Endothelial cell of umbilical vein (primary cell): ENCODE measurements at regions not wholly inside any gene's neighbourhood (a gene's known extent, or its start where the extent isn't known, plus 50 kb on each side); places are given as distances from the start of the nearest gene placed in this dataset.

Source experiments
- BruUV-seq: library from RNA; stranded (reverse); fragments of 400-500 nt; replicated peaks from 2 replicates; lab custom pipeline; 2021; lab: Mats Ljungman, UMichigan
- CTCF ChIA-PET: fragments of 300-600, 350-600 bp; sonication (Branson Sonifier 250); formaldehyde crosslinking; loops from one replicate; lab custom pipeline; 2021; ENCODE audit warnings: antibody characterized with exemption, inconsistent platforms; lab: Charles Lee
- POLR2A ChIA-PET: fragments of 300-600, 350-600 bp; sonication (Branson Sonifier 250); formaldehyde crosslinking; loops from one replicate; lab custom pipeline; 2021; ENCODE audit warnings: antibody characterized with exemption, inconsistent platforms; lab: Charles Lee
- DNase-seq: peaks from one replicate; pipeline ENCODE4 v3.0.0-alpha.2; 2011; ENCODE audit warnings: low read depth, low spot score
- FAIRE-seq: peaks from 2 replicates; lab custom pipeline; 2011; peaks lifted over from hg19 to GRCh38; lab: Jason Lieb, UNC
- H2AFZ ChIP-seq: 2 replicates; pipeline ENCODE4 v1.6.0; 2012; ENCODE audit warnings: low read depth, low read length, control low read depth, inconsistent platforms
- H3K27ac ChIP-seq: 2 replicates; pipeline ENCODE4 v1.5.1; 2011; ENCODE audit warnings: low read depth, mild to moderate bottlenecking, control low read depth, low read length, moderate library complexity; ENCODE audit not compliant: insufficient read depth
- H3K27me3 ChIP-seq, 2 experiments: 2 replicates each; pipeline versions ENCODE4 v1.6.0 to v1.6.1; 2011; ENCODE audit warnings: low read length in 2 of 2, mixed read lengths in 1 of 2; ENCODE audit not compliant: control insufficient read depth in 2 of 2, insufficient read depth in 2 of 2
- H3K36me3 ChIP-seq, 2 experiments: 2 replicates in 1 of 2; 3 replicates in 1 of 2; pipeline ENCODE4 v1.5.1; 2011; ENCODE audit warnings: low read length in 2 of 2, mild to moderate bottlenecking in 1 of 2, moderate library complexity in 1 of 2; ENCODE audit not compliant: control insufficient read depth in 2 of 2, insufficient read depth in 2 of 2; ENCODE audit errors: extremely low read depth in 1 of 2
- H3K4me1 ChIP-seq: 3 replicates; pipeline ENCODE4 v1.5.1; 2011; ENCODE audit warnings: mild to moderate bottlenecking, low read length; ENCODE audit not compliant: control insufficient read depth, insufficient read depth; ENCODE audit errors: extremely low read depth
- H3K4me2 ChIP-seq: 2 replicates; pipeline ENCODE4 v1.6.1; 2011; ENCODE audit warnings: low read length, control low read depth, mixed read lengths; ENCODE audit not compliant: insufficient read depth
- H3K4me3 ChIP-seq, 3 experiments: fragments of 200-600 bp in 1 of 3; sonication (generic), shearing (Covaris generic) in 1 of 3; replicated peaks in 1 of 3; 2 replicates each; pipeline ENCODE4 v1.5.1; 2011 to 2016; ENCODE audit warnings: control low read depth in 3 of 3, low read length in 3 of 3, mild to moderate bottlenecking in 2 of 3, inconsistent platforms in 1 of 3, low read depth in 1 of 3, moderate library complexity in 1 of 3; ENCODE audit not compliant: insufficient read depth in 1 of 3
- H3K79me2 ChIP-seq: 2 replicates; pipeline ENCODE4 v1.6.0; 2012; ENCODE audit warnings: low read length, inconsistent platforms; ENCODE audit not compliant: control insufficient read depth, insufficient read depth
- H3K9ac ChIP-seq: replicated peaks from 2 replicates; pipeline ENCODE3; 2011; ENCODE audit warnings: low read length, control low read depth; ENCODE audit not compliant: insufficient read depth; ENCODE audit errors: extremely low read depth
- H3K9me1 ChIP-seq: replicated peaks from 3 replicates; pipeline ENCODE4 v1.6.0; 2011; ENCODE audit warnings: mild to moderate bottlenecking, low read length; ENCODE audit not compliant: control insufficient read depth, insufficient read depth; ENCODE audit errors: extremely low read depth
- H3K9me3 ChIP-seq: replicated peaks from 2 replicates; pipeline ENCODE4 v1.5.1; 2012; ENCODE audit warnings: low read length, inconsistent platforms; ENCODE audit not compliant: control insufficient read depth, insufficient read depth
- H4K20me1 ChIP-seq: replicated peaks from 2 replicates; pipeline ENCODE3; 2011; ENCODE audit warnings: mild to moderate bottlenecking, low read length; ENCODE audit not compliant: control insufficient read depth, insufficient read depth; ENCODE audit errors: extremely low read depth
- EZH2 ChIP-seq: IDR thresholded peaks from 2 replicates; pipeline ENCODE4 v1.6.1; 2012; ENCODE audit warnings: borderline replicate concordance, low read depth, mild to moderate bottlenecking, moderate library complexity, low read length, inconsistent platforms; ENCODE audit not compliant: severe bottlenecking
- FOS ChIP-seq: IDR thresholded peaks from 2 replicates; pipeline ENCODE4 v1.6.1; 2011; ENCODE audit warnings: mild to moderate bottlenecking, low read length, moderate library complexity, borderline replicate concordance; ENCODE audit not compliant: insufficient read depth
- GATA2 ChIP-seq: IDR thresholded peaks from 2 replicates; pipeline ENCODE4 v1.7.0; 2011; ENCODE audit warnings: low read depth, mild to moderate bottlenecking, moderate library complexity, mixed read lengths, low read length; ENCODE audit not compliant: insufficient read length, insufficient read depth
- JUN ChIP-seq: IDR thresholded peaks from 2 replicates; pipeline ENCODE4 v1.6.1; 2011; ENCODE audit warnings: borderline replicate concordance, low read depth; ENCODE audit not compliant: insufficient read length, insufficient read depth
- MAX ChIP-seq: IDR thresholded peaks from 2 replicates; pipeline ENCODE4 v1.6.1; 2011; ENCODE audit not compliant: insufficient read depth, insufficient read length
- MYC ChIP-seq: IDR thresholded peaks from one replicate; pipeline ENCODE4 v1.6.1; 2011; ENCODE audit warnings: mild to moderate bottlenecking, low read depth, low read length
- POLR2A ChIP-seq: IDR thresholded peaks from 2 replicates; pipeline ENCODE4 v1.6.1; 2012; ENCODE audit warnings: low read depth, mild to moderate bottlenecking, control low read depth, low read length
- POLR2AphosphoS5 ChIP-seq: IDR thresholded peaks from 2 replicates; pipeline ENCODE4 v1.6.1; 2012; ENCODE audit warnings: low read depth, mild to moderate bottlenecking, control low read depth, low read length, moderate library complexity; ENCODE audit not compliant: insufficient read depth
- dilution Hi-C: fragments of 300-500 bp; cut with MboI; formaldehyde crosslinking; loops from one replicate; pipeline ENCODE4 v1.15.0; 2019; ENCODE audit warnings: low sequenced_read_pairs; ENCODE audit not compliant: extremely low pct_ligation_motif_present
- intact Hi-C: fragments of 100-400 bp; cut with micrococcal nuclease; formaldehyde crosslinking; loops from one replicate; pipeline ENCODE4 v1.10.0; 2022
- TF ChIP-seq, protein P1 (sequence below), 2 donors: IDR thresholded peaks; 1 replicate in 1 of 2; 2 replicates in 1 of 2; pipeline ENCODE4 v1.5.1; 2011; ENCODE audit warnings: low read length in 2 of 2, mild to moderate bottlenecking in 2 of 2, moderate library complexity in 2 of 2, control low read depth in 1 of 2, inconsistent platforms in 1 of 2, low read depth in 1 of 2; ENCODE audit not compliant: insufficient read depth in 1 of 2; ENCODE audit errors: extremely low read depth in 1 of 2

DNA sequence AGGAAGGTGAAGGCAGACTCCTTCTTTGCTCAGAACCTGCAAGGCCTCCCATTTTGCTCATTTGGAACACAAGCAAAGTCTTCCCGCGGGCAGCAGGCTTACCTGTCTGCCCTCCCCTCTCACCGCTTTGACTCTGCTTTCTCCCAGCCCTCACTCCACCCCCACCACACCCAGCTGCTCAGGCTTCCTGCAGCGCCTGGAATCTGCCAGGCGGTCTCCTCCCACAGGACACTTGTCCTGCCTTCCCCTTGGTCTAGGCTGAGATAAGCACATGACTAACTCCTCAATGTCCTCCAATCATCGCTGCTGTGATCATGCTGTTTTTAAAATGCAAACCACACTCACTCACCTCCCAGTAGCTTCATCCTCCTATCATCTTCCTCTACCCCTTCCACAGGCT lies 430.0 kb downstream of the ZNF516 start:
- Histone ChIP-seq H3K27ac (no peak overlapping the region), H3K79me2 (no peaks in the 10 kb centered on the region), H3K36me3 (no peaks in the 10 kb centered on the region), H3K9me3 (peaks cover 8% of the 10 kb centered on the region), H3K4me3 (no peak overlapping the region), H3K9ac (no peak overlapping the region), H2AFZ (no peak overlapping the region), H3K4me2 (no peak overlapping the region), H3K4me1 (no peaks in the 10 kb centered on the region), H3K9me1 (no peaks in the 10 kb centered on the region), H3K27me3 (no peaks in the 10 kb centered on the region), H4K20me1 (no peaks in the 10 kb centered on the region)
- TF ChIP-seq POLR2A (no peak), GATA2 (no peak), EZH2 (no peak), MYC (no peak), POLR2AphosphoS5 (no peak), MAX (no peak), FOS (no peak), JUN (no peak)
- TF ChIP-seq, protein P1, sequence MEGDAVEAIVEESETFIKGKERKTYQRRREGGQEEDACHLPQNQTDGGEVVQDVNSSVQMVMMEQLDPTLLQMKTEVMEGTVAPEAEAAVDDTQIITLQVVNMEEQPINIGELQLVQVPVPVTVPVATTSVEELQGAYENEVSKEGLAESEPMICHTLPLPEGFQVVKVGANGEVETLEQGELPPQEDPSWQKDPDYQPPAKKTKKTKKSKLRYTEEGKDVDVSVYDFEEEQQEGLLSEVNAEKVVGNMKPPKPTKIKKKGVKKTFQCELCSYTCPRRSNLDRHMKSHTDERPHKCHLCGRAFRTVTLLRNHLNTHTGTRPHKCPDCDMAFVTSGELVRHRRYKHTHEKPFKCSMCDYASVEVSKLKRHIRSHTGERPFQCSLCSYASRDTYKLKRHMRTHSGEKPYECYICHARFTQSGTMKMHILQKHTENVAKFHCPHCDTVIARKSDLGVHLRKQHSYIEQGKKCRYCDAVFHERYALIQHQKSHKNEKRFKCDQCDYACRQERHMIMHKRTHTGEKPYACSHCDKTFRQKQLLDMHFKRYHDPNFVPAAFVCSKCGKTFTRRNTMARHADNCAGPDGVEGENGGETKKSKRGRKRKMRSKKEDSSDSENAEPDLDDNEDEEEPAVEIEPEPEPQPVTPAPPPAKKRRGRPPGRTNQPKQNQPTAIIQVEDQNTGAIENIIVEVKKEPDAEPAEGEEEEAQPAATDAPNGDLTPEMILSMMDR (IDR thresholded peaks at IDR 0.05; ENCODE audit: extremely low read depth in 1 of 2, insufficient read depth in 1 of 2, low read depth in 1 of 2, low read length in 2 of 2), result no peak
- BruUV-seq, result no TSS peak
- dilution Hi-C loops (no loop called here), intact Hi-C loops (no loop called here)
- ChIA-PET CTCF (no interaction called here), POLR2A (no interaction called here)
- FAIRE-seq (no peak), DNase-seq (no peak)
